Neural cell (in vitro differentiated cells): ENCODE measurements at regions not wholly inside any gene's neighbourhood (a gene's known extent, or its start where the extent isn't known, plus 50 kb on each side); places are given as distances from the start of the nearest gene placed in this dataset.

Experiments
- EZH2 ChIP-seq: fragments of 200-600, 300-800 bp; shearing (Covaris generic), sonication (generic); IDR thresholded peaks from 2 replicates; pipeline ENCODE4 v1.6.1; 2014; ENCODE audit warnings: antibody characterized with exemption, low read length, borderline replicate concordance, mild to moderate bottlenecking; ENCODE audit not compliant: insufficient read depth, poor library complexity, severe bottlenecking
- POLR2AphosphoS5 ChIP-seq: IDR thresholded peaks from 2 replicates; pipeline ENCODE4 v1.6.1; 2012
- TAF1 ChIP-seq: IDR thresholded peaks from 2 replicates; pipeline ENCODE4 v1.6.1; 2012; ENCODE audit warnings: low read depth
- TF ChIP-seq, protein P1 (sequence below): fragments of 450-650 bp; IDR thresholded peaks from 2 replicates; pipeline ENCODE4 v1.5.1; 2014; ENCODE audit warnings: antibody characterized with exemption, mild to moderate bottlenecking, moderate library complexity; ENCODE audit not compliant: poor library complexity, severe bottlenecking

DNA sequence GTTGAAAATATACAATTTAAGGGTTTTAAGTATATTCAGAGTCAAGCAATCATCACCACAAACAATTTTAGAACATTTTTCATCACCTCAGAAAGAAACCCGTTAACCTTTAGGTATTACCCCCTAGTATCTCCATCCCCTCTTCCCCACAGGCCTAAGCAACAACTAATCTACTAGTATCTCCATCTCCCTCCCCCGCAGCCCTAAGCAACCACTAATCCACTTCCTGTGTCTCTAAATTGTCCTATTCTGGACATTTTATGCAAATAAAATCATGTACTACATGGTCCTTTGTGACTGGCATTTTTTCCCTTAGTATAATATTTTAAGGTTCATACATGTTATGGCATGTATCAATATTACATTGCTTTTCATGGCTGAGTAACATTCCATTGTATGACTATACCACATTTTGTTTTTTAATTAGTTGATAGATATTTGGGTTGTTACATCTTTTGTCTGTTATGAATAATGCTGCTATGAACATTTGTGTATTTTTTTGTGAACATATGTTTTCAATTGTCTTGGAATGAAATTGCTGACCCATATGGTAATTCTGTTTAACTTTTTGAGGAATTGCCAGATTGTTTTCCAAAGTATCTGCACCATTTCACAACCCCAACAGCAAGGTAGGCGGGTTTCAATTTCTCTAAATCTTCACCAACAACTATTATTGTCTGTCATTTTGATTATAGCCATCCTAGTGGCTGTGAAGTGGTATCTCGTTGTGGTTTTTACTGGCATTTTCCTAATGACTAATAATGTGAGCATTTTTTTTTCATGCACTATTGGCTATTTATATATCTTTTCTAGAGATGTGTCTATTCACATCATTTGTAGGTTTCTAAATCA lies 215.6 kb upstream of the CD96 start:
- TF ChIP-seq, protein P1, sequence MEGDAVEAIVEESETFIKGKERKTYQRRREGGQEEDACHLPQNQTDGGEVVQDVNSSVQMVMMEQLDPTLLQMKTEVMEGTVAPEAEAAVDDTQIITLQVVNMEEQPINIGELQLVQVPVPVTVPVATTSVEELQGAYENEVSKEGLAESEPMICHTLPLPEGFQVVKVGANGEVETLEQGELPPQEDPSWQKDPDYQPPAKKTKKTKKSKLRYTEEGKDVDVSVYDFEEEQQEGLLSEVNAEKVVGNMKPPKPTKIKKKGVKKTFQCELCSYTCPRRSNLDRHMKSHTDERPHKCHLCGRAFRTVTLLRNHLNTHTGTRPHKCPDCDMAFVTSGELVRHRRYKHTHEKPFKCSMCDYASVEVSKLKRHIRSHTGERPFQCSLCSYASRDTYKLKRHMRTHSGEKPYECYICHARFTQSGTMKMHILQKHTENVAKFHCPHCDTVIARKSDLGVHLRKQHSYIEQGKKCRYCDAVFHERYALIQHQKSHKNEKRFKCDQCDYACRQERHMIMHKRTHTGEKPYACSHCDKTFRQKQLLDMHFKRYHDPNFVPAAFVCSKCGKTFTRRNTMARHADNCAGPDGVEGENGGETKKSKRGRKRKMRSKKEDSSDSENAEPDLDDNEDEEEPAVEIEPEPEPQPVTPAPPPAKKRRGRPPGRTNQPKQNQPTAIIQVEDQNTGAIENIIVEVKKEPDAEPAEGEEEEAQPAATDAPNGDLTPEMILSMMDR = no peak
- no peak for TF ChIP-seq EZH2
- TF ChIP-seq TAF1 = no peak
- no peak for TF ChIP-seq POLR2AphosphoS5
